ENCODE measurements at regions not wholly inside any gene's neighbourhood (a gene's known extent, or its start where the extent isn't known, plus 50 kb on each side); places are given as distances from the start of the nearest gene placed in this dataset.

- Histone ChIP-seq H3K9me1 (ENCODE audit: insufficient read depth, low read length) (no peaks in the 10 kb centered on the region), H2AK5ac (ENCODE audit: low read depth, low read length) (no peak overlapping the region), H3K27ac (ENCODE audit: insufficient read depth, low read length) (no peak overlapping the region), H4K91ac (ENCODE audit: insufficient read depth, low read depth, low read length) (no peak overlapping the region), H3K18ac (ENCODE audit: low read depth, low read length) (no peak overlapping the region), H4K8ac (ENCODE audit: low read depth in 2 of 2, low read length in 2 of 2) (no peak overlapping the region), H4K20me1 (ENCODE audit: insufficient read depth, low read length) (no peaks in the 10 kb centered on the region), H3K56ac (ENCODE audit: extremely low read depth, insufficient read depth, low read length) (no peak overlapping the region), H3K4me1 (ENCODE audit: control insufficient read depth, insufficient read depth, low read length) (no peaks in the 10 kb centered on the region), H3K27me3 (ENCODE audit: control insufficient read depth, insufficient read depth, low read length) (no peaks in the 10 kb centered on the region), H2BK5ac (ENCODE audit: low read depth, low read length, poor library complexity, severe bottlenecking) (no peak overlapping the region), H3K23ac (ENCODE audit: low read depth, low read length) (no peak overlapping the region), H3K4ac (ENCODE audit: low read depth, low read length) (no peak overlapping the region), H3K14ac (replicated peaks; ENCODE audit: low read depth, low read length) (no peak overlapping the region), H2AK9ac (replicated peaks; ENCODE audit: low read depth, low read length, poor library complexity) (no peak overlapping the region), H2BK120ac (ENCODE audit: low read depth, low read length) (no peak overlapping the region), H2BK15ac (ENCODE audit: low read depth, low read length) (no peak overlapping the region), H3K9me3 (ENCODE audit: control insufficient read depth, insufficient read depth, low read length) (peaks cover 14% of the 10 kb centered on the region), H2AFZ (replicated peaks; ENCODE audit: low read length, poor library complexity) (no peak overlapping the region), H3K79me1 (ENCODE audit: low read depth in 1 of 2, low read length in 2 of 2) (no peaks in the 10 kb centered on the region), H2BK20ac (ENCODE audit: low read depth, low read length) (no peak overlapping the region), H4K5ac (ENCODE audit: low read depth, low read length) (no peak overlapping the region), H3K36me3 (ENCODE audit: control insufficient read depth, insufficient read depth, low read length) (no peaks in the 10 kb centered on the region), H3K4me3 (ENCODE audit: insufficient read depth, low read depth, low read length) (no peak overlapping the region), H3K4me2 (ENCODE audit: low read depth, low read length) (no peak overlapping the region), H3K9ac (ENCODE audit: low read depth, low read length) (no peak overlapping the region)
- intact Hi-C loops (cut with micrococcal nuclease) = no loop called here
- in situ Hi-C loops (cut with MboI; ENCODE audit: low sequenced_read_pairs) = no loop called here
- dilution Hi-C loops (cut with HindIII; ENCODE audit: low sequenced_read_pairs, unreplicated experiment) = no loop called here
- TF ChIP-seq NFE2L2 (IDR thresholded peaks at IDR 0.05; ENCODE audit: low read depth, low read length) = no peak
- no peak for TF ChIP-seq RAD21 (IDR thresholded peaks at IDR 0.05; ENCODE audit: low read length)
- no peak for TF ChIP-seq MAZ (IDR thresholded peaks at IDR 0.05; ENCODE audit: borderline replicate concordance, low read depth, low read length)
- TF ChIP-seq FOS (IDR thresholded peaks at IDR 0.05; ENCODE audit: low read depth, low read length) = no peak
- no peak for TF ChIP-seq ELK1 (IDR thresholded peaks at IDR 0.05; ENCODE audit: borderline replicate concordance, low read depth, low read length)
- no peak for TF ChIP-seq MXI1 (IDR thresholded peaks at IDR 0.05; ENCODE audit: borderline replicate concordance, low read depth, low read length)
- TF ChIP-seq RFX5 (IDR thresholded peaks at IDR 0.05; ENCODE audit: low read depth, low read length) = no peak
- TF ChIP-seq MAFK (IDR thresholded peaks at IDR 0.05; ENCODE audit: low read depth, low read length) = no peak
- TF ChIP-seq POLR2A (IDR thresholded peaks at IDR 0.05; ENCODE audit: low read depth, low read length) = no peak
- CTCF ChIA-PET = interaction anchor here (0.6 kb wide), 1 partner anchor 1174 kb away, joined by 3 read pairs; no protein-coding TSS in a partner anchor
- DNase-seq (no peak), ATAC-seq (ENCODE audit: low read depth) (no peak)
- POLR2A ChIA-PET (ENCODE audit: unreplicated experiment) = no interaction called here
- WGBS, 2 experiments (ENCODE audit: extremely low coverage in 2 of 2, insufficient read length in 1 of 2) = 82% methylated on average over 6 of the region's 20 CpGs; no CpG with 5 or more reads in 1 of the 2 experiments
- BruUV-seq (replicated peaks) = no TSS peak
Observed at GRCh38 chr7:10475940-10476641, 497.6 kb upstream of the PHF14 start.

All from IMR-90 (cell line).